CD14-positive monocyte (primary cell): ENCODE measurements at regions not wholly inside any gene's neighbourhood (a gene's known extent, or its start where the extent isn't known, plus 50 kb on each side); places are given as distances from the start of the nearest gene placed in this dataset.

Experiments
- DNase-seq, 3 donors: peaks; one replicate each; pipeline ENCODE4 v3.0.0-alpha.2; 2011 to 2022
- H2AFZ ChIP-seq: 2 replicates; pipeline ENCODE4 v1.6.0; 2012; ENCODE audit warnings: mild to moderate bottlenecking, low read depth, low read length, inconsistent platforms; ENCODE audit not compliant: insufficient read depth, poor library complexity, severe bottlenecking
- H3K27ac ChIP-seq, 2 donors: 1 replicate in 1 of 2; 2 replicates in 1 of 2; pipeline ENCODE4 v1.5.1; 2012 to 2013; ENCODE audit warnings: low read length in 2 of 2, control low read depth in 1 of 2, inconsistent platforms in 1 of 2, low read depth in 1 of 2, mild to moderate bottlenecking in 1 of 2
- H3K27me3 ChIP-seq, 2 donors: one replicate each; pipeline versions ENCODE4 v1.6.0 to v1.6.1; 2011 to 2013; ENCODE audit warnings: low read length in 2 of 2; ENCODE audit not compliant: control insufficient read depth in 2 of 2, insufficient read depth in 2 of 2
- H3K36me3 ChIP-seq, 2 donors: replicated peaks in 1 of 2; 1 replicate in 1 of 2; 2 replicates in 1 of 2; pipeline versions ENCODE4 v1.5.1 to v1.6.1; 2012 to 2013; ENCODE audit warnings: low read length in 2 of 2, control low read depth in 1 of 2, inconsistent platforms in 1 of 2, mild to moderate bottlenecking in 1 of 2; ENCODE audit not compliant: insufficient read depth in 2 of 2, control insufficient read depth in 1 of 2
- H3K4me1 ChIP-seq, 2 donors: 1 replicate in 1 of 2; 2 replicates in 1 of 2; pipeline versions ENCODE4 v1.5.1 to v1.6.1; 2012 to 2013; ENCODE audit warnings: low read length in 2 of 2, control low read depth in 1 of 2, inconsistent platforms in 1 of 2, mild to moderate bottlenecking in 1 of 2, moderate library complexity in 1 of 2; ENCODE audit not compliant: insufficient read depth in 2 of 2, control insufficient read depth in 1 of 2
- H3K4me2 ChIP-seq: replicated peaks from 2 replicates; pipeline ENCODE3; 2012; ENCODE audit warnings: low read length, moderate library complexity, mild to moderate bottlenecking; ENCODE audit not compliant: poor library complexity, severe bottlenecking; ENCODE audit errors: extremely low read depth
- H3K4me3 ChIP-seq, 3 experiments: fragments of 200-600 bp in 1 of 3; sonication (generic) in 1 of 3; replicated peaks in 1 of 3; 1 replicate in 2 of 3; 2 replicates in 1 of 3; pipeline ENCODE4 v1.5.1; 2011 to 2013; ENCODE audit warnings: low read length in 3 of 3, mild to moderate bottlenecking in 3 of 3, control low read depth in 2 of 3, low read depth in 2 of 3, inconsistent platforms in 1 of 3, moderate library complexity in 1 of 3
- H3K79me2 ChIP-seq: 2 replicates; pipeline ENCODE4 v1.6.0; 2012; ENCODE audit warnings: mild to moderate bottlenecking, control low read depth, inconsistent platforms, low read length, moderate library complexity; ENCODE audit not compliant: insufficient read depth
- H3K9ac ChIP-seq: 2 replicates; pipeline ENCODE4 v1.6.0; 2017; ENCODE audit warnings: low read length, mild to moderate bottlenecking; ENCODE audit not compliant: insufficient read depth, poor library complexity, severe bottlenecking
- H3K9me3 ChIP-seq, 2 donors: replicated peaks in 1 of 2; 1 replicate in 1 of 2; 2 replicates in 1 of 2; pipeline versions ENCODE4 v1.5.1 to v1.6.1; 2012 to 2013; ENCODE audit warnings: low read length in 2 of 2, control low read depth in 1 of 2; ENCODE audit not compliant: control insufficient read depth in 1 of 2, insufficient read depth in 1 of 2
- H4K20me1 ChIP-seq: 2 replicates; pipeline ENCODE4 v1.6.0; 2012; ENCODE audit warnings: mild to moderate bottlenecking, low read length, control low read depth, moderate library complexity; ENCODE audit not compliant: insufficient read depth
- H3K27ac Mint-ChIP-seq, 7 donors: one replicate each; pipeline ENCODE4 v1.8.0; 2020; ENCODE audit warnings: mild to moderate bottlenecking in 7 of 7, mixed read lengths in 7 of 7, moderate library complexity in 6 of 7, inconsistent platforms in 2 of 7
- H3K27me3 Mint-ChIP-seq, 3 donors: one replicate each; pipeline ENCODE4 v1.8.0; 2021 to 2022; ENCODE audit warnings: low read depth in 3 of 3, mild to moderate bottlenecking in 3 of 3, mixed read lengths in 3 of 3, moderate library complexity in 3 of 3, inconsistent platforms in 1 of 3
- H3K36me3 Mint-ChIP-seq, 2 donors: one replicate each; pipeline ENCODE4 v1.8.0; 2020; ENCODE audit warnings: mixed read lengths in 2 of 2, inconsistent platforms in 1 of 2, mild to moderate bottlenecking in 1 of 2
- H3K4me1 Mint-ChIP-seq: one replicate; pipeline ENCODE4 v1.8.0; 2020; ENCODE audit warnings: mild to moderate bottlenecking, mixed read lengths
- H3K4me3 Mint-ChIP-seq, 2 donors: one replicate each; pipeline ENCODE4 v1.8.0; 2020; ENCODE audit warnings: mild to moderate bottlenecking in 2 of 2, mixed read lengths in 2 of 2, moderate library complexity in 1 of 2
- H3K9me3 Mint-ChIP-seq, 7 donors: one replicate each; pipeline ENCODE4 v1.8.0; 2020 to 2022; ENCODE audit warnings: mixed read lengths in 7 of 7, mild to moderate bottlenecking in 6 of 7, moderate library complexity in 6 of 7, inconsistent platforms in 2 of 7
- WGBS: methylation state at CpG from one replicate; pipeline ENCODE4 v1.1.5; 2013; ENCODE audit warnings: missing lambda C conversion rate; ENCODE audit not compliant: insufficient coverage; 5-methylcytosine and 5-hydroxymethylcytosine counted together
- intact Hi-C, 2 donors: fragments of 100-400 bp; cut with micrococcal nuclease; formaldehyde crosslinking; loops; one replicate each; pipeline versions ENCODE4 v1.15.0 to v1.15.1; 2023
- TF ChIP-seq, protein P1 (sequence below): fragments of 200-600 bp; IDR thresholded peaks from one replicate; pipeline ENCODE4 v1.8.0; 2022; ENCODE audit warnings: antibody characterized with exemption, mild to moderate bottlenecking

DNA sequence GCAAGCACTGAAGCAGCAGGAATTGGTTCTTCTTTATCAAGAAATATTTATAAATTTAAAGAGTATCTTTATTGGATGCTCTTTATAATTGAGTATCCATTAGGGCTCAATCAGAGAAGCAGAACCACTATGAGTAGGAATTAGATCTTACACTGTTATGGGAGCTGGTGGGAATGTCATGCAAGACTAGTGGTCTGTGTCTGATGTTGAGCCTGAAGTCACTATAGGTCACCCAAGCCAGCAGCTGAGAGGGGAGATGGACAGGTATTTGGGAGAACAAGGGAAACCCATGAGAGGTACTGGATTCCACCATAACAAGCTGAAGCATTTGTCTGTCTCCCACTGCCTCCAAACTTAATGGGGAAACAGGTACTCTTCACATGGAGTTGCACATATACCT, 283.7 kb upstream of the BOD1L1 start:
- H3K27ac ChIP-seq, result no peak overlapping the region
- H3K4me1 ChIP-seq, result peaks cover 20 to 21% of the 10 kb centered on the region in 2 donors
- Mint-ChIP-seq H3K9me3 (peaks cover 0 to 2% (median 0%) of the 10 kb centered on the region in 7 donors), H3K36me3 (no peaks in the 10 kb centered on the region), H3K4me1 (peaks cover 19% of the 10 kb centered on the region), H3K4me3 (no peak overlapping the region), H3K27ac (peak overlapping the region in 1 of 7 donors; percentile 35), H3K27me3 (peaks cover 0 to 2% (median 1%) of the 10 kb centered on the region in 3 donors)
- no peak overlapping the region for H3K9ac ChIP-seq
- intact Hi-C loops, result no loop called here
- H4K20me1 ChIP-seq, result no peaks in the 10 kb centered on the region
- TF ChIP-seq, protein P1, sequence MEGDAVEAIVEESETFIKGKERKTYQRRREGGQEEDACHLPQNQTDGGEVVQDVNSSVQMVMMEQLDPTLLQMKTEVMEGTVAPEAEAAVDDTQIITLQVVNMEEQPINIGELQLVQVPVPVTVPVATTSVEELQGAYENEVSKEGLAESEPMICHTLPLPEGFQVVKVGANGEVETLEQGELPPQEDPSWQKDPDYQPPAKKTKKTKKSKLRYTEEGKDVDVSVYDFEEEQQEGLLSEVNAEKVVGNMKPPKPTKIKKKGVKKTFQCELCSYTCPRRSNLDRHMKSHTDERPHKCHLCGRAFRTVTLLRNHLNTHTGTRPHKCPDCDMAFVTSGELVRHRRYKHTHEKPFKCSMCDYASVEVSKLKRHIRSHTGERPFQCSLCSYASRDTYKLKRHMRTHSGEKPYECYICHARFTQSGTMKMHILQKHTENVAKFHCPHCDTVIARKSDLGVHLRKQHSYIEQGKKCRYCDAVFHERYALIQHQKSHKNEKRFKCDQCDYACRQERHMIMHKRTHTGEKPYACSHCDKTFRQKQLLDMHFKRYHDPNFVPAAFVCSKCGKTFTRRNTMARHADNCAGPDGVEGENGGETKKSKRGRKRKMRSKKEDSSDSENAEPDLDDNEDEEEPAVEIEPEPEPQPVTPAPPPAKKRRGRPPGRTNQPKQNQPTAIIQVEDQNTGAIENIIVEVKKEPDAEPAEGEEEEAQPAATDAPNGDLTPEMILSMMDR, result no peak
- no peak overlapping the region for H3K4me2 ChIP-seq
- H3K79me2 ChIP-seq, result no peaks in the 10 kb centered on the region
- DNase-seq, result no peak
- H3K4me3 ChIP-seq, result no peak overlapping the region
- H3K27me3 ChIP-seq, result no peaks in the 10 kb centered on the region
- no peaks in the 10 kb centered on the region for H3K36me3 ChIP-seq
- H3K9me3 ChIP-seq, result no peaks in the 10 kb centered on the region
- H2AFZ ChIP-seq, result no peak overlapping the region

DNA sequence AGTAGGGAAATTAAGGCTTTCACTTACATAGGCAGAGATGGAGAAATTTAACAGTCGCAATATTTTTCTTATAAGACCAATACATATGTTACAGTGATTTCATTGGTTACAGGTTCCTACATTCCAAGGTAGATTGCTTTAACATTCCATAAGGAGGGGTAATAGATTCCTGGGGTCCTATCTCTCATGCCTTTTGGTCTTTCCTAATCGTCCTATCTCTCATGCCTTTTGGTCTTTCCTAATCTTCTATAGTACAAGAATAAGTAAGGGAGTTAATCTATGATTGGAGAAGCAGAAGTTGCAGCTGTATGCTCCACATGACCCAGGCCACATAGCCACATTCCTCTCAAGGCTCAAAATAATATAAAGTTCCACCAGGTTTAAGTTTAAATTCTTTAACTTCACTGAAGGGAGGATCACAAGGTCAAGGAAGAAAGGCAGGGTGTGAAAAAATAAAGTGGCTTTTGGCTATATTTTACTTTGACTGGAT, 285.0 kb upstream of the BOD1L1 start:
- Histone ChIP-seq H3K4me3 (peak overlapping the region in 1 of 3 experiments; percentile 10), H3K79me2 (no peaks in the 10 kb centered on the region), H3K9me3 (no peaks in the 10 kb centered on the region), H3K9ac (no peak overlapping the region), H3K4me2 (peak overlapping the region; percentile 15), H2AFZ (peak overlapping the region; percentile 38), H3K27me3 (no peaks in the 10 kb centered on the region), H4K20me1 (no peaks in the 10 kb centered on the region), H3K4me1 (peaks cover 20 to 21% of the 10 kb centered on the region in 2 donors), H3K36me3 (no peaks in the 10 kb centered on the region), H3K27ac (peak overlapping the region in 1 of 2 donors; percentile 4)
- H3K27ac Mint-ChIP-seq, result peak overlapping the region in 3 of 7 donors; percentile 55 to 86 (median 61)
- intact Hi-C loops, result no loop called here
- H3K9me3 Mint-ChIP-seq, result peaks cover 0 to 2% (median 0%) of the 10 kb centered on the region in 7 donors
- no CpG with 5 or more reads among the region's 2 CpGs for WGBS
- H3K4me1 Mint-ChIP-seq, result peaks cover 19% of the 10 kb centered on the region
- peak overlapping the region in 1 of 2 donors; percentile 70 for H3K4me3 Mint-ChIP-seq
- DNase-seq, result peak in 1 of 3 donors; percentile 3
- H3K27me3 Mint-ChIP-seq, result peaks cover 0 to 2% (median 1%) of the 10 kb centered on the region in 3 donors
- TF ChIP-seq, protein P1, result no peak
- no peaks in the 10 kb centered on the region for H3K36me3 Mint-ChIP-seq
